PC-9 (cell line): ENCODE measurements at regions not wholly inside any gene's neighbourhood (a gene's known extent, or its start where the extent isn't known, plus 50 kb on each side); places are given as distances from the start of the nearest gene placed in this dataset.

Source experiments
- BruUV-seq: library from RNA; stranded (reverse); fragments of 400-500 nt; replicated peaks from 2 replicates; lab custom pipeline; 2021; lab: Mats Ljungman, UMichigan
- CTCF ChIA-PET: fragments of 300-600 bp; sonication (Branson Sonifier 250); formaldehyde crosslinking; loops from one replicate; lab custom pipeline; 2022; ENCODE audit warnings: antibody characterized with exemption; lab: Charles Lee
- POLR2A ChIA-PET: fragments of 300-600 bp; sonication (Branson Sonifier 250); formaldehyde crosslinking; loops from one replicate; lab custom pipeline; 2022; ENCODE audit warnings: antibody characterized with exemption; ENCODE audit not compliant: unreplicated experiment; lab: Charles Lee
- DNase-seq, 2 experiments: peaks; one replicate each; pipeline versions ENCODE4 v3.0.0 to v3.0.0-alpha.2; 2015 to 2022; ENCODE audit warnings: mixed read lengths in 1 of 2
- H2AFZ ChIP-seq: fragments of 200-600 bp; sonication (generic); 2 replicates; pipeline ENCODE4 v1.8.1; 2017; ENCODE audit warnings: antibody characterized with exemption
- H3F3A ChIP-seq: fragments of 200-600 bp; sonication (generic); 2 replicates; pipeline ENCODE4 v1.8.1; 2017; ENCODE audit warnings: antibody characterized with exemption, mild to moderate bottlenecking, low read depth; ENCODE audit not compliant: insufficient read depth
- H3K27ac ChIP-seq: fragments of 200-600 bp; sonication (generic); 2 replicates; pipeline ENCODE4 v1.6.1; 2016; ENCODE audit warnings: mixed run types
- H3K27me3 ChIP-seq: fragments of 200-600 bp; sonication (generic); 2 replicates; pipeline ENCODE4 v1.6.1; 2016; ENCODE audit warnings: low read depth, mixed run types; ENCODE audit not compliant: insufficient read depth
- H3K36me3 ChIP-seq: fragments of 200-600 bp; sonication (generic); 2 replicates; pipeline ENCODE4 v1.6.1; 2016; ENCODE audit warnings: low read depth, mixed run types
- H3K4me1 ChIP-seq: fragments of 200-600 bp; sonication (generic); replicated peaks from 2 replicates; pipeline ENCODE4 v1.6.1; 2016; ENCODE audit warnings: mixed run types; ENCODE audit not compliant: insufficient read depth
- H3K4me2 ChIP-seq: fragments of 200-600 bp; sonication (generic); 2 replicates; pipeline ENCODE4 v1.6.1; 2017; ENCODE audit warnings: mixed run types
- H3K4me3 ChIP-seq: fragments of 200-600 bp; sonication (generic); 2 replicates; pipeline ENCODE4 v1.6.1; 2016; ENCODE audit warnings: mixed run types
- H3K79me2 ChIP-seq: fragments of 200-600 bp; sonication (generic); 2 replicates; pipeline ENCODE4 v1.6.1; 2017; ENCODE audit warnings: low read depth, mixed run types
- H3K9me2 ChIP-seq: fragments of 200-600 bp; sonication (generic); 2 replicates; pipeline ENCODE4 v1.8.1; 2017; ENCODE audit warnings: mild to moderate bottlenecking; ENCODE audit not compliant: insufficient read depth
- H3K9me3 ChIP-seq: fragments of 200-600 bp; sonication (generic); 2 replicates; pipeline ENCODE4 v1.8.1; 2016; ENCODE audit warnings: low read depth; ENCODE audit not compliant: insufficient read depth
- H4K20me1 ChIP-seq: fragments of 200-600 bp; sonication (generic); 2 replicates; pipeline ENCODE4 v1.8.1; 2017; ENCODE audit not compliant: insufficient read depth
- CTCF ChIP-seq: fragments of 200-600 bp; sonication (generic); conservative IDR thresholded peaks from 2 replicates; pipeline ENCODE4 v1.6.1; 2017; ENCODE audit warnings: mixed run types, antibody characterized with exemption, mild to moderate bottlenecking, moderate library complexity
- EZH2 ChIP-seq: fragments of 200-600 bp; sonication (generic); IDR thresholded peaks from 2 replicates; pipeline ENCODE4 v1.8.0; 2017; ENCODE audit warnings: antibody characterized with exemption, low read depth
- intact Hi-C: fragments of 100-400 bp; cut with micrococcal nuclease; formaldehyde crosslinking; loops from one replicate; pipeline ENCODE4 v1.10.0; 2022; ENCODE audit not compliant: unreplicated experiment

- Histone ChIP-seq H3K27ac (no peak overlapping the region), H3K27me3 (no peaks in the 10 kb centered on the region), H3F3A (no peaks in the 10 kb centered on the region), H2AFZ (no peak overlapping the region), H3K4me1 (no peaks in the 10 kb centered on the region), H3K9me3 (0 out of 2 replicates have a peak, but pooled peaks cover 3% of the 10 kb centered on the region), H3K79me2 (no peaks in the 10 kb centered on the region), H3K36me3 (no peaks in the 10 kb centered on the region), H3K9me2 (no peaks in the 10 kb centered on the region), H3K4me3 (no peak overlapping the region), H4K20me1 (no peaks in the 10 kb centered on the region), H3K4me2 (no peak overlapping the region)
- CTCF ChIA-PET = no interaction called here
- DNase-seq = no peak
- TF ChIP-seq EZH2 (no peak), CTCF (no peak)
- intact Hi-C loops = no loop called here
- no TSS peak for BruUV-seq
- POLR2A ChIA-PET = no interaction called here
Measured at GRCh38 chr7:52100-52499, 140.3 kb upstream of the FAM20C start.

- Histone ChIP-seq H3K4me3 (no peak overlapping the region), H3F3A (no peaks in the 10 kb centered on the region), H3K27me3 (no peaks in the 10 kb centered on the region), H2AFZ (no peak overlapping the region), H3K4me1 (no peaks in the 10 kb centered on the region), H3K9me2 (no peaks in the 10 kb centered on the region), H3K27ac (no peak overlapping the region), H3K4me2 (no peak overlapping the region), H3K79me2 (no peaks in the 10 kb centered on the region), H4K20me1 (no peaks in the 10 kb centered on the region), H3K9me3 (0 out of 2 replicates have a peak, but pooled peaks cover 3% of the 10 kb centered on the region), H3K36me3 (no peaks in the 10 kb centered on the region)
- no peak for TF ChIP-seq CTCF
- CTCF ChIA-PET = interaction anchor here (0.5 kb wide), 1 partner anchor 321 kb away, joined by 3 read pairs; no protein-coding TSS in a partner anchor
- intact Hi-C loops = no loop called here
- POLR2A ChIA-PET = no interaction called here
- BruUV-seq = no TSS peak
- DNase-seq = no peak
Measured at GRCh38 chr7:53531-53930, 138.8 kb upstream of the FAM20C start.

- intact Hi-C loops = no loop called here
- Histone ChIP-seq H4K20me1 (no peaks in the 10 kb centered on the region), H3K9me3 (0 out of 2 replicates have a peak, but pooled peaks cover 3% of the 10 kb centered on the region), H3K27ac (no peak overlapping the region), H3K4me1 (no peaks in the 10 kb centered on the region), H3K4me3 (no peak overlapping the region), H3K4me2 (no peak overlapping the region), H3K79me2 (no peaks in the 10 kb centered on the region), H3K36me3 (no peaks in the 10 kb centered on the region), H3K9me2 (no peaks in the 10 kb centered on the region), H3K27me3 (no peaks in the 10 kb centered on the region), H3F3A (no peaks in the 10 kb centered on the region), H2AFZ (no peak overlapping the region)
- ChIA-PET CTCF (no interaction called here), POLR2A (no interaction called here)
- no TSS peak for BruUV-seq
- no peak for DNase-seq
- no peak for TF ChIP-seq EZH2
- TF ChIP-seq CTCF = no peak
Measured at GRCh38 chr7:54615-55014, 137.8 kb upstream of the FAM20C start.
